ENCODE measurements at regions not wholly inside any gene's neighbourhood (a gene's known extent, or its start where the extent isn't known, plus 50 kb on each side); places are given as distances from the start of the nearest gene placed in this dataset.
"Not testable (repeated sequence)": the region's sequence is repeated elsewhere in the genome, so short reads cannot be mapped to it uniquely, and the experiment has no call there.

DNA sequence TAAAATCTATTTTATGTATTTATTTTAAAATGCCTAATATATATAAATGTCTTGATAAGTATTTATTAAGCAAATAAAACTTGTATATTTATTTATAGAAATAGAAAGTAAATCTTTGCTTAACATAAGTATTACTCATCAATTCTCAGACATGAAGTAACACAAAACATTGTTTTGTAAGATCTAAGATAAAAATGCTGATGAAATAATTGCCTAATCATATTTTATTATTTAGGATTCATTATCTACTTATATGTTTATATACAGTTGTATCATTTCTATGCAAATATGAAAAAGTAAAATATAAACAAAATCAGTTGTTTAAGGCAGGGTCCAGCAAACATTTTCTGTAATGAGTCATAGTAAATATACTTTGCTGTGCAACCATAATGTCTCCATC, 507.8 kb upstream of the CNTN5 start:
- FAIRE-seq (no peak), DNase-seq (ENCODE audit: insufficient read length, low spot score) (no peak)

DNA sequence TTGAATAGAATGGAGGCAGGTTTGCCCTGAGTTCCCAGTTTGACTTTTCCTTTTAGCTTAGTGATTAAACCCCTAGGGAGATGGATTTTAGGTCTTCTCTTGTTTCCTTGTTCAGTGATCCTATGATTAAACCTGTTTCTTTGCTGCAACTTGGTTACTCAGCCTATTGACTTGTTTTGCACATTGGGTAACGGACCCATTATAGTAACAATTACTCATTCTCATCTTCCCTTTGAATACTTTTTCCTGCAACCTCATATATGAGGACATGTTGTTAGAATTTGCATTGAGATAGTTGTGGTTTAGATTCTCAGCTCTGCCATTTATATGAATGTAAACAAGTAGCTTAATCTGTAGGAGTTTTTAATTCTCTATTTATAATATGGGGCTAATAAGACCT, 489.2 kb upstream of the CNTN5 start:
- FAIRE-seq (no peak), DNase-seq (ENCODE audit: insufficient read length, low spot score) (no peak)

DNA sequence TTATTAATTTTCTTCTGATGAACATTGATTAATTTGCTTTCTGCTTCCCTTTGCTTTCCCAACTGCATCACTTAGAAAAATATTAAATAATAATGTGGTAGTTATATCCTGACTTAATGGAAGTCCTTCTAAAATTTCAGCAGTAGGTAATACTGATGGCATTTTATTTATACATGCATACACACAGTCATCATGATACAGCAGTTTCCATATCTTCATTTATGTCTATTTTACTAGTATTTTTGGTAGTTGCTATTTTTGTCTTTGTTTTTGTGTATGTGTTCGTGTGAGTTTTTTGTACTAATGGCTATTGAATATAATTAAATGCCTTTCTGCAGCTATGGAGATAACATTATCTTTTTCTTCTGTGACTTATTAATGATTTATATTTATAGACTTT, 484.7 kb upstream of the CNTN5 start:
- no peak for FAIRE-seq
- DNase-seq (ENCODE audit: insufficient read length, low spot score) = no peak

DNA sequence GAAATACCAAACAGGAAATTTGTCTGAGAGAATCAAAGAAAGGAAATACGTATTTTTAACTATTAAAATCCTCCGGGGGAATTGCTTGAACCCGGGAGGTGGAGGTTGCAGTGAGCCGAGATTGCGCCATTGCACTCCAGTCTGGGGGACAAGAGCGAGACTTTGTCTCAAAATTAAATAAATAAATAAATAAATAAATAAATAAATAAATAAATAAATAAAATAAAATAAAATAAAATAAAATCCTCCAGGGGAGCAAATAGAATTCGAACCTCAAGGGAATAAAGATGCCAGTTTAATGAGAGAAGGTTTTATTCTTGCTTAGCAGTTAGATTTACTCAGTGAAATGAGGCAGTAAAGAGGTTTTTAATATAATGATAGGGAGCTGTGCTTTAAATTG, 482.4 kb upstream of the CNTN5 start:
- FAIRE-seq; DNase-seq (ENCODE audit: insufficient read length, low spot score): not testable (repeated sequence)

DNA sequence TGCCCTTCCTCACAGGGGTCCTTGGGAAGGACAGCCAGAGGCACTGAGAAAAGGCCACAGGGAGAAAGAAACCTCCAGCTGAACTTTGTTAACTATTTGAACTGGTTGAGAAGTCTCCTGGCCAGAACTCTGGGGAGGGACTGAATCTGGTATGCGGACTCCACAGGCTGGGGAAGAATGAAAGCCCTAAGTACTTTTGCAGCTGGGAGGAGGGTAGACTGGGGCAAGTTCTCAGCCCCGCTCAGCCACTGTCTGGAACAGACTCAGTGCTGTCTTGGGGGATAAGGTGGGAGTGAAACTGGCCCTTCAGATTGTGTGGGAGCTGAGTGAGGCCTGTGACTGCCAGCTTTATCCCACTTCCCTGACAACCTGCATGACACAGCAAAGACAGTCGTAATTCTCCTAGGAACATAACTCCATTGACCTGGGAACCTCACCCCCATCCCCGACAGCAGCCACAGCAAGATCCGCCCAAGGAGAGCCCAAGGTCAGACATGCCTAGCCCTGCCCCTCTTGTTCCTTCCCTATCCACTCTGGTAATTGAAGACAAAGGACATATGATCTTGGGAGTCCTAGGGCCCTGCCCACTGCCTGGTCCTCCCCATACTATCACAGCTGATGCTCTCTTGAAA, 475.1 kb upstream of the CNTN5 start:
- no peak for FAIRE-seq

DNA sequence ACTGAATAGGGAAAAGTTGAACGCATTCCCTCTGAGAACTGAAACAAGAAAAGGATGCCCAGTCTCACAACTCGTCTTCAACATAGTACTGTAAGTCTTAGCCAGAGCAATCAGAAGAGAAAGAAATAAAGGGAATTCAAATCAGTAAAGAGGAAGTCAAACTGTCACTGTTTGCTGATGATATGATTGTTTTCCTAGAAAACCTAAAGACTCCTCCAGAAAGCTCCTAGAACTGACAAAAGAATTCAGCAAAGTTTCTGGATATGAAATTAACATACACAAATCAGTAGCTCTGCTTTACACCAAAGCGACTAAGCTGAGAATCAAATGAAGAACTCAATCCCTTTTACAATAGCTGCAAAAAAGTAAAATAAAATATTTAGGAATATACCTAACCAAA, 471.2 kb upstream of the CNTN5 start:
- no peak for FAIRE-seq
- no peak for DNase-seq (ENCODE audit: insufficient read length, low spot score)

More for the DNA sequence above, 475.1 kb upstream of the CNTN5 start:
- no peak for DNase-seq (ENCODE audit: insufficient read length, low spot score)

DNA sequence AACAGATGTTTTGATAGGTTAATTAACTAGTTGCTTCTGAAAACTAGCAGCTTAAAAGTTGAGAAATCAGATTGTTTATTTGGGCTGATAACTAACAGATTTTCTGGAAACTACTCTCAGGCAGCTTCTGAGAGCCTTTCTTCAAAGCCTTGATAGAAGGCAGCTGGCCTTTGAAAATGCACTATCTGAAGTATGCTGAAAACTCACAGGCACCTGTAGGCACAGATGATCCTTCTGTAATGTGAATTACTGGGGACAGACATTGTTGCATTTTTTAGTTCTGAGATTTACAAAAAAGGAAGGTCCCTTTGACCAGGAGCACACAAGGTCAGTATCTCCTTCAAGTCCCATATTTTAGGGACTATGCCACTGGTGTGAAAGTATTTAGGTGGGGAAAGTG, 460.8 kb upstream of the CNTN5 start:
- FAIRE-seq = no peak

DNA sequence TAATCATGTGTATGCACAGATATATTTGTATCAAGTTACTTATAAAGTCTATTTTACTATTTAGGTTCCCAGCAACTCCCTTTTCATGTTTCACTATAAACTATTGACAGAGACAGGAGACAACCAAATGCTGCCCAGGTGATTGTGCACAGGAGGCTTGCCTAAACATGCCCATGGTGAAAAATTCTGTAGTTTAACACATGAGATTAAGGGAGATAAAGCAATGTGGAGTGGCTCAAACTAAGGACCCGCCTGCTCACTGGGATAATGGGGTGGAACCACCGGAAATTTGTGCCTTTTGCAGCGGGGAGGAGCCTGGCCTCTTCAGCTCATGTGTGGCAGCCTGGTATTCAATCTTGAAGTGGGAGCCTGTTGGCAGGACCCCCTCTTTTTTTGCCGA, 459.5 kb upstream of the CNTN5 start:
- no peak for FAIRE-seq

More for the DNA sequence above, 460.8 kb upstream of the CNTN5 start:
- no peak for DNase-seq (ENCODE audit: insufficient read length, low spot score)

DNA sequence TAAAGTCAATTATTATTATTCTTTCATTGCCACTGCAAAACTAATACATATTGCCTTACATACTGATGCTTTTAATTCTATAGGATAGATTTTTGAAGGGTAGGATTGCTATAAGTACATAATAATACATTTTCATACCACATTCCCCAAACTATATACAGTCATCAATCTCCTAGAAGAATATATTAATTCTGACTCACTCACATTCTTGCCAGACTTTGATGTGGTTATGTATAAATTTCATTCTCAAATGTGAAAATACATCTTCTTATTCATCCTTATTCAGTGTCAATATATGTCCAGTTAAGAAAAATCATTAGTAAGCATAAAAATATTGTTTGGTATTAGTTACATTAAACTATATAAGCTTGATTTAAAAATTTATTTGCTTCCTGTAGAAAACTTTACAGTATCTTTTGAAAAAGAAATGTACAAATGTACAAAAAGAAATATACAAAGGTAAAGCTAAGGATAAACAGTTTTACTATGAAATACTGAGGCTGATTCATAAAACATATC, 458.8 kb upstream of the CNTN5 start:
- no peak for DNase-seq (ENCODE audit: insufficient read length, low spot score)
- no peak for FAIRE-seq

More for the DNA sequence above, 459.5 kb upstream of the CNTN5 start:
- no peak for DNase-seq (ENCODE audit: insufficient read length, low spot score)

DNA sequence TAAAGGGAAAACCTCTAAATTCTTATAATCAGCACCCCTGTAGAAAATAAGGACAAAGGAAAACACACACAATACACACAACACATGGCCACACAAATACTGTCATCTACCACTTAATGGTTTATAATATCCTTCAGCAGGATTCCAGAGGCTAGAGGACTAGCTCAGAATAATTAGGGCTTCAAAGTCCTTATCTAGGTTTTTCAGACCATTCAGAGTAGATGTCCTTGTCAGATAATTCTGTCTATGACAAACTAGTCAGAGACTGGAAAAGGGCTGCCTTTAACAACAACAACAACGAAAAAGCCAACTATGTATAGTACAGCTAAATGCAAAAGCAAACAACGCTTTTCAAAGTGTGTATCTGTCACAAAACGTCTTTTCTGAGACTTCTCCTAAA, 456.5 kb upstream of the CNTN5 start:
- DNase-seq (ENCODE audit: insufficient read length, low spot score) (no peak), FAIRE-seq (no peak)

DNA sequence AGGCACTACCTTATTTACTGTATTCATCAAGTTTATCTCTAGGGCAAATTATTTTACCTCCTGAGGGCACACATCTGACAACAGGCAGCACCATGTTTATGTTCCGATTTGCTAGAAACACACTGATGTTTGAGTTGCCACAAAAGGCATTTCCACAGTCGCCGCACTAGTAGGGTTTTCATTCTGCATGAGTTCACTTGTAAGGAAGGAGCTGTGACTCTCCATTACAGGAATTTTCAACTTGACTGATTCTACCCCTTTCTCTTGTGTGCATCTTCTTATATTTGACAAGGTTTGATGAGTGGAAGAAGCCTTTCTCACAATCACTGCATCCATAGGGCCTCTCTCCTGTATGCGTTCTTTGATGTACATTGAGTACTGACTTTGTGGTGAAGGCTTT, 455.9 kb upstream of the CNTN5 start:
- FAIRE-seq (no peak), DNase-seq (ENCODE audit: insufficient read length, low spot score) (no peak)

DNA sequence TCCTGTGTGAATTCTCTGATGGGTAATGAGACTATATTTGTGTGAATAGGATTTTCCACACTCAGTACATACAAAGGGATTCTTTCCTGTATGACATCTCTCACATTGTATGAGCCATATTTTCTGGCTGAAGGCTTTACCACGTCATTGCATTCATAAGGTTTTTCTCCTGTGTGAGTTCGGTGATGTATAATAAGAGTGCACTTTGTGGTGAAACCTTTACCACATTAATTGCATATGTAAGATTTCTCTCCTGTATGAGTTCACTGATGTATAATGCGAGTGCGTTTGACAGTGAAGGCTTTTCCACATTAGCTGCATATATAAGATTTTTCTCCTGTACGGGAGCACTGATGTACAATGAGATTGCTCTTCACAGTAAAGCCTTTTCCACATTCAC, 455.4 kb upstream of the CNTN5 start:
- no peak for DNase-seq (ENCODE audit: insufficient read length, low spot score)
- FAIRE-seq = no peak

DNA sequence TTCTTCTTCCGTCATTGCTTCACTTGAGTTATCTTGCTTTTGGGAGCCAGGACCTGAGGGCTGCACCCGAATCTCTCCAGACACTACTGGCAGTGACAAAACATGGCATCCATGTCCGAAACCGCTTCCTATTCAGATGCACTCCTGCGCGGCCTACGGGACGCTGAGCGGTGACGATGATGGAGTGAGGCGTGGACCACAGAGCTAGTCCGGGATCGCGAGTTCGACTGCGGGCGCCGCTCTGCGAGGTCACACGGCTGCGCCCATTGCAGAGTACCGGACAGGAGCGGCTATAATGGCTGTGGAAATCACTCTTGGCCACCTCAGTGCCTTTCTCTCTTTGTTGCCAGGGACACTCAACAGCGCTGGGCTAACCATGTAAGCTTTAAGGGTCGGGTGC, 453.8 kb upstream of the CNTN5 start:
- no peak for FAIRE-seq
- DNase-seq (ENCODE audit: insufficient read length, low spot score) = no peak

DNA sequence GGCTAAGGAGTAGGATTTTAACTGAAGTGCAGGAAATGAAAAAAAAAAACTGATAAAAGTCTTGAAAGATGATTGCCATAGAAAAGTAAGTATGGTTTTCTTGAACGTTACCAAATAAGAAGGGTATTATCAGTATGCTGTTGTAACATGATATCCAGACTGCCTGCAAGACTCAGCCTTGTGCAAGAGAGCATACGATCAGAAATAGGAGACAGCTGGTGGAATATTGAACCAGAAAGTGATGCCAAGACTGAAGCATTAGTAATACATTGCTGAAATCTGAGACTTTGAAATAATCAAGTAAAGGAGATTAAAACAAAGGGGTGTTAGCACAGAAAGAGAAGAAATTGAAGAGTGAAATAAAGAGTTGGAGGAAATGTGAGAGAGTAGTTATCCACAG, 452.7 kb upstream of the CNTN5 start:
- no peak for DNase-seq (ENCODE audit: insufficient read length, low spot score)
- no peak for FAIRE-seq

DNA sequence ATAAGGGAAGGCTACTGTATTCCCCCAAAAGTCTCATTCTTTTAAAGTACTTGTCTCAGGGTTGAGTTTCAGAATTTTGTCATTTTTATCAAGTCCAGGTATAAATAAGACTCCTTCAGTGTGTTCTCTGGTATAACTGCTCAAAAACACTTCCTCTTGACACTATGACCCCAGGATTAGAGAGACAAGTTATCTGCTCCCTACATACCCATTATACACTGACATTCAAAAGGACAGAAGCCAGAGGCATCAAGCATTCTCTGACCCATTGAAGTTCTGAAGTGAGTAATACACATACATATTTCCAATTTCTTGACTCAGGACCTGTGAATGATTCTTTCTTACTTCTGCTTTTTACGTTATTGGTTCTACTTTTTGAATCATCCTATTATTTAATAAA, 447.8 kb upstream of the CNTN5 start:
- FAIRE-seq = no peak

DNA sequence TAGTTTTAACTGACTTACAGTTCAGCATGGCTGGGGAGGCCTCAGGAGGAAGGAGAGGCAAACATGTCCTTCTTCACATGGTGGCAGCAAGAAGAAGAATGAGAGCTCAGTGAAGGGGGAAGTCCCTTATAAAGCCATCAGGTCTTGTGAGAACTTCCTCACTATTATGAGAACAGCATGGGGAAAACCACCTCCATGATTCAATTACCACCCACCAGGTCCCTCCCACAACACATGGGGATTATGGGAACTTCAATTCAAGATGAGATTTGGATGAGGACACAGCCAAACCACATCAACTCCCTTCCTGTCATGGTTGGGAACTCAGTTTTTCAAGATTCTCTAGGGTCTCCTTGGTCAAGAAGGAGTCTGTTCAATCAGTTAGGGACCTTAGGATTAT, 432.9 kb upstream of the CNTN5 start:
- no peak for FAIRE-seq
- no peak for DNase-seq (ENCODE audit: insufficient read length, low spot score)

More for the DNA sequence above, 447.8 kb upstream of the CNTN5 start:
- DNase-seq (ENCODE audit: insufficient read length, low spot score) = no peak

DNA sequence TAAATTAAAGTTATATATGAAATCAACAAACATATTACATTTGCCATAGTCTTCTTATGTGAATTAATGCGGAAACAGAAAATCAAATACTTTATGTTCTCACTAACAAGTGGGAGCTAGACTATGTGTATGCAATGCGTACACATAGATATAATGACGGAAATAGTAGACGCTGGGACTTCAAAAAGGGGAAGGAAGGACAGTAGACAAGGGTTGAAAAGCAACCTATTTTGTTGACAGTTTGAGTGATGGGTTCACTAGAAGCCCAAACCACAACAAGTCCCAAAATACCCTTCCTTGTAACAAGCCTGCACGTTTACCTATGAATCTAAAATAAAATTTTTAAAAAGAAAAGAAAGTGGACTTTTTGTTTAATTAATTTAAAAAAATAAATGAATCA, 430.8 kb upstream of the CNTN5 start:
- FAIRE-seq (no peak), DNase-seq (ENCODE audit: insufficient read length, low spot score) (no peak)

DNA sequence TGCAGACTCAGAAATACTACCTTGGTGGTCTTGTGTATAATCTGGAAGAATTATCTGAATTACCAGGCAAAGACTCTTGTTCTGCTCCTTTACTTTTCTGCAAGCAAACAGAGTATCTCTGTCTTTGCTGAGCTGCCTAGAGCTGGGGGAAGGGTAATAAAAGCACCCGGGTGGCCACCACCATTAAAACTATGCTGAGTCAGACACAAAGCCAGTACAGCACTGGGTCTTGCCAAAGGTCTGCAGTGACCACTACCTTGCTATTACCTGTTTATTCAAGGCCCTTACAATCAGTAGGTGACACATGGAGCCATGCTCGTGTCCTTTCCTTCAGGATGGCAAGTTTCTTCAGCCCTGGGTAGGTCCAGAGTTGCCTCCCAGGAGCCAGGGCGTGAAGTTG, 420.6 kb upstream of the CNTN5 start:
- DNase-seq (ENCODE audit: insufficient read length, low spot score) (no peak), FAIRE-seq (no peak)

DNA sequence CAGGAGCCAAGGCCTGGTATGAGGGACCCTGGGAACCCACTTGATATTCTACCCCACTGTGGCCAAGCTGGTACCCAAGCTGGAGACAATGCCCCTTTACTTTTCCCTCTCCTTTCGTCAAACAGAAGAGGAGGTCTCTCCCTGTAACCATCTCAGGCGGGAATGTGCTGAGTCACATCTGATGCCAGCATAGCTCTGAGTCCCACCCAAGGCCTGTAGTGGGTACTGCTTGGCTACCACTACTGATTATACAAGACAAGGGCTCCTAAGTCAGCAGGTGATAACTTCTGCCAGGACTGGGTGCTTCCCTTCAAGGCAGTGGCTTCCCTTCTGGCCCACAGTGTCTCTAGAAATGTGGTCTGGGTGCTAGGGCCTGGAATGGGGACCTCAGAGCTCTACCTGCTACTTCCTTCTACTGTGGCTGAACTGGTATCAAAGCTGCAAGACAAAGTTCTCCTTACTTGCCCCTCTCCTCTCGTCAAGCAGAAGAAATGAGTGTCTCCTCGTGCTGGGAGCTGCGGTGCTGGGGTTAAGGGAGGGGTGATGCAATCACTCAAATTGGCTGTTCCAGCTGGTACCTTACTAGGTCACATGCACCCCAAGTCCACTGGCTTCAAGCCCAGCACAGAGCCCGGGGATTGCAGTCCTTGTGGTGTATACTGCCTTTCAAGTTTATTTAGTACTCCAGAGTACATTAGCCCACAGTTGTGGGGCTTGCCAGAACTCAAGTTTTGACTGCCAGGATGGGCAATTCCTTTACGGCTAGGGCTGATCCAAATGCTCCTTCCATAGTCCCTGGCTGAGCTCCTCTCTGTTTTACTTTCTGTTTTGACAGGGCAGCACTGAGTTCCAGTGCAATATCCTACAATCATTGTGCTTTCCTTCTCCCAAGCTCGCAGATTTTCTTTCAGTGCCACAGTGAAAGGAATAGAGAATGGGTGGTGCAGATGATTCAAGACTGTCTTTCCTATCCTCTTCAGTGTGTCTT, 419.7 kb upstream of the CNTN5 start:
- DNase-seq (ENCODE audit: insufficient read length, low spot score) = no peak

DNA sequence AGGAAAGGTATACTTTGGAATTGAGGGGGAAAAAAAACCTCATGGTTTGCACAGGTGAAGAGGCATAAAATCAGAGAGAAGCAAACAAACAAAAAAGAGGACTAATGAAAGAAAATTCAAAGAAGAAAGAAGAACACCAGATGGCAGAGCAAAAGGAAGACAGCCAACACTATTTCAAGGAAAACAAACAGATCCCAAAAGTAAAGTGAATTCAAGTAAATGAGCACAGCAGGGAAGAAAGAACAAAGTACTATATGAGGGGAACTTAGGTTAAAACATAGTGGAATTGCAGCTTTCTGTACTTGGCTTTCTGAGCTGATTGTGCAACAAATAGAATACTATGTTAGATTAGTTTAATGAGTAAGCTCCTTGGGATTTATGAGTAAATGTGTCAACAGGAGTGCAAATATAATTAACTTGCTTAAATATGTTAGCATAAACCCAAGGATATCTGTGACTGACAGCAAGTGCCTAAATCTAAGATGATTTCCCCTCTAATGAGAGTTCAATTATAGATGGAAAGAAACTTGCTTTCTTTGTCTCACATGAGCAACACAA, 404.6 kb upstream of the CNTN5 start:
- DNase-seq (ENCODE audit: insufficient read length, low spot score) (no peak), FAIRE-seq (no peak)

More for the DNA sequence above, 419.7 kb upstream of the CNTN5 start:
- no peak for FAIRE-seq

DNA sequence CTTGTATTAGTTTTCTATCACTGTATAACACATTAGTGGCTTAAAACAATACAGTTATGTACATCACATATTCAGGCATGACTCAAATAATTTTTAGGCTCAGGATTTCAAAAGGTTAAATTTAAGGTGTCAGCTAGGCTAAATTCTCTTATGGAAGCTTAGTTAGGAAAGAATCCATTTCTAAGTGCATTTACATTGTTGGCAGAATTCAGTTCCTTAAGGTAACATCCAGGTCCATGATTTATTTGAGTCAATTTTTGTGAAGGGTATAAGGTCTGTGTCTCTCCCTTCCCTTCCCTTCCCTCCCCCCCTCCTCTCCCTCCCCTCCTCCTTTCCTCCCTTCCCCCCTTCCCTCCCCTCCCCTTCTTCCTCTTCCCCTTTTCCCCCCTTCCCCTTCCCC, 399.0 kb upstream of the CNTN5 start:
- DNase-seq (ENCODE audit: insufficient read length, low spot score) = no peak
- no peak for FAIRE-seq

DNA sequence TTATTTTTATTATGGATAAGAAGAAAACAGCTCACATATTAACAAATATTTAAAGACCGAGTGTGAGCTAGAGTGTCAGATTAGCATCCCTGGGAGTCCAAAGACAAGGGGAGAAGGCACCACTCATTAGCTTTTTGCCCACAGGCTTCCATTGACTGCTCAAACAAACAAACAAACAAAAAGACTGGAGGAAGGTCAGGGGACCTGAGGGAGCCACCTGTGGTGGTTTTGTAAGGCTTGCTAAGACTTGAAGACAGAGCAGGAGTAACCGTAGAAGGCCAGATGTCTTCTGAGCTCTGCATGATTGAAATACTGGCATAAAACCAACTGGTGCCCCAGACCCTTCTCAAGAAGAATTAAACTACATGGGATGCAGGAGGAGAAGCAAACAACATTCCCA, 395.2 kb upstream of the CNTN5 start:
- FAIRE-seq (no peak), DNase-seq (ENCODE audit: insufficient read length, low spot score) (no peak)

All from GM19239 (cell line).